ENCODE measurements at regions not wholly inside any gene's neighbourhood (a gene's known extent, or its start where the extent isn't known, plus 50 kb on each side); places are given as distances from the start of the nearest gene placed in this dataset.
"Not testable (repeated sequence)": the region's sequence is repeated elsewhere in the genome, so short reads cannot be mapped to it uniquely, and the experiment has no call there.

DNA sequence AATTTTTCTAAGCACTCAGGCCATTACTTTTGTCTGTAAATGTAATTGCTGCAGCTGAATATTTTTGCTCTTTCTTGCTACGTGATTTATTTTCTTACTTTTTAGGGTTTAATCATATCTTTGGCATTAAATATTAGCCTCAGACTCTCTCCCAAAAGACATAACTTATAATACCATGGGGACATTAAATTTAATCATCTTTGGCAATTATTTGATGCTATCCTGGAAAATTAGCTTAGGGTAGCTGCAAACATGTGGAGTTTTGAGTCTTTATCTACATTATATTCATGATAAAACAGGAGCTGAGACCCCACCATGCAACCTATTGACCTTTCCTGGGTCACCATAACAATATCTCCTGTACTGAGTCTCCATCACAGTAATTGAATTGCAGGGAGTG, 59.1 kb upstream of the EDAR start:
- no peak for DNase-seq

DNA sequence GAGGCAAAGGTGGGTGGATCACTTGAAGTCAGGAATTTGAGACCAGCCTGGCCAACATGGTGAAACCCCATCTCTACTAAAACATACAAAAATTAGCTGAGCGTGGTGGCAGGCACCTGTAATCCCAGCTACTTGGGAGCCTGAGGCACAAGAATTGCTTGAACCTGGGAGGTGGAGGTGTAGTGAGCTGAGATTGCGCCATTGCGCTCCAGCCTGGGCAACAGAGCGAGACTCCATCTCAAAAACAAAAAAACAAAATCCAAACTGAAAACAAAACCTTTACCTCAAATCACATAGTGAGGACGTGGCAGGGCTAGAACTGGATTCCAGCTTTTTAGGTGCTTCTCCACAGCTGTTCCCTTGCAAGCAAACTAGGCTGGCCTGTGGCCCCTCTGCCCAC, 58.5 kb upstream of the EDAR start:
- not testable (repeated sequence) for DNase-seq

- DNase-seq = no peak
Observed at GRCh38 chr2:109046925-109047508, 58.0 kb upstream of the EDAR start.

DNA sequence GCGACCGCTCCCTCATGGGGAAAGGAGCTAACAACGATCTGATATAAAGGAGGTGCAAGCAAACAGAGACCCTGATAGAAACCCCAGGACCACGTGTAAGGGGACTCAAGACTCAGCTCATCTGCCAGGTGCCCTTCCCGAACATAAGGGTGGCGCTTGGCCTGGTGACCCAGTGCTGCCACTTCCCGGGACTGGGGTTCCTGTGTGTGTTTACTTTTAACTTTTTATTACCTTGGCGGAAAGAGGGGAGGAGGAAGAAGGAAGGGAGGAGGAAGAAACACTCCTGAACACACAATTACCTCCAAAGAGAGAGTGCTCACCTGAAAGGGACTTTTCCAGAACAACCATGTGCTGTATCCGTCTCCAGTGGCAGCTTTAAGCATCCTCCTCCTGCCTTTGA, 56.5 kb upstream of the EDAR start:
- DNase-seq = no peak

DNA sequence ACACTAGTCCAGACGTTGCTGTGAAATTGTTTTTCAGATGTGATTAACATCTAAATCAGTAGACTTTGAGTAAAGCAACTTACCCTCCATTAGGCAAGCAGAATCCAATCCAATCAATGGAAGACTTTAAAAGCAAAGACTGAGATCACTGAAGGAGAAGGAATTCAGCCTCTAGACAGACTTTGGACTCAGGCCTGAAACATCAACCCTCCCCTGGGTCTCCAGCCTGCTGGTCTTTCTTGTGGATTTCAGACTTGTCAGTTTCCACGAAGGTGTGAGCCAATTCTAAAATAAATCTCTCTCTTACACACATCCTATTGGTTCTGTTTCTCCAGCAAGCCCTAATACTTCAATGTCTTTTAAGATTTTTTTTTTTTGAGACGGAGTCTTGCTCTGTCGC, 50.0 kb upstream of the EDAR start:
- DNase-seq = no peak
